Vagina (tissue), 2 donors: ENCODE measurements at regions not wholly inside any gene's neighbourhood (a gene's known extent, or its start where the extent isn't known, plus 50 kb on each side); places are given as distances from the start of the nearest gene placed in this dataset.

ENCODE experiments used
- CTCF ChIP-seq, 3 experiments: fragments of 450-650 bp in 2 of 3; fragments of 200-600 bp in 1 of 3; sonication (generic) in 1 of 3; IDR thresholded peaks; one replicate each; pipeline ENCODE4 v1.5.1; 2017 to 2019; ENCODE audit warnings: antibody characterized with exemption in 3 of 3, mild to moderate bottlenecking in 2 of 3, moderate library complexity in 2 of 3
- POLR2A ChIP-seq, 2 donors: fragments of 450-650 bp; IDR thresholded peaks; one replicate each; pipeline ENCODE4 v1.6.1; 2017; ENCODE audit warnings: antibody characterized with exemption in 2 of 2, mild to moderate bottlenecking in 2 of 2, moderate library complexity in 2 of 2
- POLR2AphosphoS5 ChIP-seq, 2 donors: sonication (generic); formaldehyde crosslinking; IDR thresholded peaks; one replicate each; pipeline ENCODE4 v1.9.0; 2017; ENCODE audit warnings: antibody characterized with exemption in 2 of 2, mild to moderate bottlenecking in 2 of 2, low read depth in 1 of 2; ENCODE audit not compliant: insufficient read depth in 1 of 2

GRCh38 chr13:108049211-108049610, 166.1 kb downstream of the LIG4 start:
- no peak for TF ChIP-seq CTCF (IDR thresholded peaks at IDR 0.05)
- TF ChIP-seq POLR2A (IDR thresholded peaks at IDR 0.05), result no peak
- no peak for TF ChIP-seq POLR2AphosphoS5 (IDR thresholded peaks at IDR 0.05; ENCODE audit: insufficient read depth in 1 of 2, low read depth in 1 of 2)
